IMR-90 (cell line): ENCODE measurements at regions not wholly inside any gene's neighbourhood (a gene's known extent, or its start where the extent isn't known, plus 50 kb on each side); places are given as distances from the start of the nearest gene placed in this dataset.

Experiments
- ATAC-seq: fragments of 200-7000 bp; cut with Tn5 transposase; 2 replicates; pipeline ENCODE4 v1.9.1; 2020; ENCODE audit warnings: low read depth, mild to moderate bottlenecking, moderate library complexity
- BruUV-seq: library from RNA; stranded (reverse); fragments of 400-500 nt; replicated peaks from 2 replicates; lab custom pipeline; 2021; lab: Mats Ljungman, UMichigan
- CTCF ChIA-PET: fragments of 300-600 bp; formaldehyde crosslinking; extraction: SDS; loops from one replicate; lab custom pipeline; 2021; ENCODE audit warnings: antibody characterized with exemption; lab: Yijun Ruan, JAX
- POLR2A ChIA-PET: fragments of 300-600 bp; sonication (Branson Sonifier 250); formaldehyde crosslinking; loops from one replicate; lab custom pipeline; 2022; ENCODE audit warnings: antibody characterized with exemption; ENCODE audit not compliant: unreplicated experiment; lab: Charles Lee
- DNase-seq: peaks from one replicate; pipeline ENCODE4 v3.0.0; 2013
- H2AFZ ChIP-seq: replicated peaks from 2 replicates; pipeline ENCODE3; 2013; ENCODE audit warnings: low read length, mild to moderate bottlenecking; ENCODE audit not compliant: poor library complexity
- H2AK5ac ChIP-seq: 2 replicates; pipeline ENCODE4 v1.6.1; 2013; ENCODE audit warnings: low read depth, low read length, inconsistent platforms
- H2AK9ac ChIP-seq: replicated peaks from 2 replicates; pipeline ENCODE3; 2013; ENCODE audit warnings: mild to moderate bottlenecking, low read depth, low read length, moderate library complexity; ENCODE audit not compliant: poor library complexity
- H2BK120ac ChIP-seq: 2 replicates; pipeline ENCODE4 v1.6.1; 2013; ENCODE audit warnings: low read depth, low read length, inconsistent platforms
- H2BK15ac ChIP-seq: 3 replicates; pipeline ENCODE4 v1.6.1; 2013; ENCODE audit warnings: low read depth, low read length, inconsistent platforms
- H2BK20ac ChIP-seq: 2 replicates; pipeline ENCODE4 v1.6.1; 2013; ENCODE audit warnings: low read depth, mild to moderate bottlenecking, inconsistent platforms, low read length, moderate library complexity
- H2BK5ac ChIP-seq: 2 replicates; pipeline ENCODE4 v1.6.1; 2013; ENCODE audit warnings: mild to moderate bottlenecking, low read depth, low read length, inconsistent platforms; ENCODE audit not compliant: poor library complexity, severe bottlenecking
- H3K14ac ChIP-seq: replicated peaks from 2 replicates; pipeline ENCODE4 v1.6.1; 2013; ENCODE audit warnings: low read depth, low read length, inconsistent platforms
- H3K18ac ChIP-seq: 2 replicates; pipeline ENCODE4 v1.6.1; 2013; ENCODE audit warnings: low read depth, low read length, control low read depth
- H3K23ac ChIP-seq: 2 replicates; pipeline ENCODE4 v1.6.1; 2013; ENCODE audit warnings: low read depth, low read length, inconsistent platforms
- H3K27ac ChIP-seq: 2 replicates; pipeline ENCODE4 v1.5.1; 2013; ENCODE audit warnings: mild to moderate bottlenecking, control low read depth, low read length; ENCODE audit not compliant: insufficient read depth
- H3K27me3 ChIP-seq: 2 replicates; pipeline ENCODE4 v1.6.1; 2013; ENCODE audit warnings: low read length; ENCODE audit not compliant: control insufficient read depth, insufficient read depth
- H3K36me3 ChIP-seq: 2 replicates; pipeline ENCODE4 v1.6.1; 2013; ENCODE audit warnings: low read length, mixed read lengths; ENCODE audit not compliant: control insufficient read depth, insufficient read depth
- H3K4ac ChIP-seq: 2 replicates; pipeline ENCODE4 v1.6.1; 2013; ENCODE audit warnings: low read depth, low read length, inconsistent platforms
- H3K4me1 ChIP-seq: 2 replicates; pipeline ENCODE4 v1.6.1; 2013; ENCODE audit warnings: low read length, mixed read lengths; ENCODE audit not compliant: control insufficient read depth, insufficient read depth
- H3K4me2 ChIP-seq: 2 replicates; pipeline ENCODE4 v1.6.1; 2013; ENCODE audit warnings: low read depth, mild to moderate bottlenecking, control low read depth, low read length, moderate library complexity
- H3K4me3 ChIP-seq: 2 replicates; pipeline ENCODE4 v1.5.1; 2013; ENCODE audit warnings: low read depth, mild to moderate bottlenecking, control low read depth, low read length, moderate library complexity; ENCODE audit not compliant: insufficient read depth
- H3K56ac ChIP-seq: 2 replicates; pipeline ENCODE4 v1.6.1; 2013; ENCODE audit warnings: low read length, inconsistent platforms; ENCODE audit not compliant: insufficient read depth; ENCODE audit errors: extremely low read depth
- H3K79me1 ChIP-seq, 2 experiments: 2 replicates each; pipeline ENCODE4 v1.6.1; 2013; ENCODE audit warnings: low read length in 2 of 2, inconsistent platforms in 1 of 2, low read depth in 1 of 2
- H3K9ac ChIP-seq: 2 replicates; pipeline ENCODE4 v1.6.1; 2013; ENCODE audit warnings: low read depth, low read length, control low read depth
- H3K9me1 ChIP-seq: 2 replicates; pipeline ENCODE4 v1.6.1; 2013; ENCODE audit warnings: low read length, inconsistent platforms; ENCODE audit not compliant: insufficient read depth
- H3K9me3 ChIP-seq: 2 replicates; pipeline ENCODE4 v1.6.1; 2013; ENCODE audit warnings: low read length; ENCODE audit not compliant: control insufficient read depth, insufficient read depth
- H4K20me1 ChIP-seq: 2 replicates; pipeline ENCODE4 v1.6.1; 2013; ENCODE audit warnings: low read length, inconsistent platforms; ENCODE audit not compliant: insufficient read depth
- H4K5ac ChIP-seq: 2 replicates; pipeline ENCODE4 v1.6.1; 2013; ENCODE audit warnings: mild to moderate bottlenecking, low read depth, low read length, control low read depth
- H4K8ac ChIP-seq, 2 experiments: 2 replicates each; pipeline ENCODE4 v1.6.1; 2013; ENCODE audit warnings: low read depth in 2 of 2, low read length in 2 of 2, control low read depth in 1 of 2, inconsistent platforms in 1 of 2
- H4K91ac ChIP-seq: 2 replicates; pipeline ENCODE4 v1.6.1; 2013; ENCODE audit warnings: low read depth, low read length, inconsistent platforms; ENCODE audit not compliant: insufficient read depth
- BHLHE40 ChIP-seq: fragments of 150-350 bp; IDR thresholded peaks from 2 replicates; pipeline ENCODE4 v1.6.1; 2016; ENCODE audit warnings: mild to moderate bottlenecking, low read depth, low read length
- MXI1 ChIP-seq: IDR thresholded peaks from 2 replicates; pipeline ENCODE4 v1.6.1; 2012; ENCODE audit warnings: low read depth, mild to moderate bottlenecking, low read length, moderate library complexity, borderline replicate concordance
- POLR2A ChIP-seq: IDR thresholded peaks from 2 replicates; pipeline ENCODE4 v1.6.1; 2012; ENCODE audit warnings: mild to moderate bottlenecking, low read depth, low read length
- RCOR1 ChIP-seq: IDR thresholded peaks from 2 replicates; pipeline ENCODE4 v1.6.1; 2012; ENCODE audit warnings: mild to moderate bottlenecking, low read length, improper control_type of control experiment; ENCODE audit not compliant: insufficient replicate concordance
- WGBS, 2 experiments: methylation state at CpG; one replicate each; pipeline versions ENCODE4 v1.1.5 to v1.1.7; 2013; ENCODE audit warnings: missing lambda C conversion rate in 2 of 2; ENCODE audit not compliant: insufficient read length in 1 of 2; ENCODE audit errors: extremely low coverage in 2 of 2; 5-methylcytosine and 5-hydroxymethylcytosine counted together
- dilution Hi-C: fragments of 300-500 bp; cut with HindIII; formaldehyde crosslinking; loops from one replicate; pipeline ENCODE4 v1.14.3; 2018; ENCODE audit warnings: low sequenced_read_pairs; ENCODE audit not compliant: unreplicated experiment
- in situ Hi-C: fragments of 300-500 bp; cut with MboI; formaldehyde crosslinking; loops from 3 replicates; pipeline ENCODE4 v1.14.3; 2019; ENCODE audit warnings: low sequenced_read_pairs, inconsistent platforms, mixed read lengths
- intact Hi-C: fragments of 100-400 bp; cut with micrococcal nuclease; formaldehyde crosslinking; loops from 2 replicates; pipeline ENCODE4 v1.10.0; 2022

GRCh38 chr2:41728788-41729338, 319.0 kb upstream of the PKDCC start:
- no peak overlapping the region for H2BK15ac ChIP-seq
- dilution Hi-C loops: no loop called here
- H3K9me1 ChIP-seq: no peaks in the 10 kb centered on the region
- intact Hi-C loops: no loop called here
- ChIA-PET CTCF (no interaction called here), POLR2A (no interaction called here)
- no peak for ATAC-seq
- H2AK9ac ChIP-seq: no peak overlapping the region
- H2BK5ac ChIP-seq: no peak overlapping the region
- H3K9ac ChIP-seq: no peak overlapping the region
- H2BK20ac ChIP-seq: no peak overlapping the region
- no peak overlapping the region for H3K14ac ChIP-seq
- H4K20me1 ChIP-seq: no peaks in the 10 kb centered on the region
- no peaks in the 10 kb centered on the region for H3K9me3 ChIP-seq
- H3K23ac ChIP-seq: no peak overlapping the region
- no TSS peak for BruUV-seq
- H3K27ac ChIP-seq: no peak overlapping the region
- H4K8ac ChIP-seq: no peak overlapping the region
- H3K4me1 ChIP-seq: no peaks in the 10 kb centered on the region
- no peaks in the 10 kb centered on the region for H3K79me1 ChIP-seq
- H4K91ac ChIP-seq: no peak overlapping the region
- no peak overlapping the region for H3K18ac ChIP-seq
- H3K27me3 ChIP-seq: peaks cover 9% of the 10 kb centered on the region
- H2AFZ ChIP-seq: no peak overlapping the region
- no peak overlapping the region for H2BK120ac ChIP-seq
- no peak overlapping the region for H2AK5ac ChIP-seq
- DNase-seq: no peak
- TF ChIP-seq BHLHE40 (no peak), POLR2A (no peak), RCOR1 (no peak), MXI1 (no peak)
- in situ Hi-C loops: no loop called here
- no peak overlapping the region for H4K5ac ChIP-seq
- no peak overlapping the region for H3K4me3 ChIP-seq
- H3K56ac ChIP-seq: no peak overlapping the region
- no peak overlapping the region for H3K4me2 ChIP-seq
- H3K36me3 ChIP-seq: no peaks in the 10 kb centered on the region
- no CpG with 5 or more reads among the region's 5 CpGs for WGBS, 2 experiments
- no peak overlapping the region for H3K4ac ChIP-seq
